GM13977 (cell line): ENCODE measurements at regions not wholly inside any gene's neighbourhood (a gene's known extent, or its start where the extent isn't known, plus 50 kb on each side); places are given as distances from the start of the nearest gene placed in this dataset.
A peak's percentile ranks its signal among the peaks of the same experiment; 100 is the strongest.

Experiments used
- DNase-seq: peaks from one replicate; pipeline ENCODE4 v3.0.0; 2012; ENCODE audit warnings: low spot score
- in situ Hi-C: fragments of 300-500 bp; cut with MboI; formaldehyde crosslinking; loops from one replicate; pipeline ENCODE4 v1.12.0; 2022; ENCODE audit warnings: low sequenced_read_pairs, low pct_unique_long_range_greater_than_20kb, mixed read lengths, inconsistent platforms; ENCODE audit not compliant: unreplicated experiment
- TF ChIP-seq, protein P1 (sequence below): IDR thresholded peaks from 2 replicates; pipeline ENCODE4 v1.5.1; 2012; ENCODE audit warnings: mild to moderate bottlenecking, control low read depth; ENCODE audit not compliant: insufficient read depth; ENCODE audit errors: extremely low read depth, missing control alignments

DNA sequence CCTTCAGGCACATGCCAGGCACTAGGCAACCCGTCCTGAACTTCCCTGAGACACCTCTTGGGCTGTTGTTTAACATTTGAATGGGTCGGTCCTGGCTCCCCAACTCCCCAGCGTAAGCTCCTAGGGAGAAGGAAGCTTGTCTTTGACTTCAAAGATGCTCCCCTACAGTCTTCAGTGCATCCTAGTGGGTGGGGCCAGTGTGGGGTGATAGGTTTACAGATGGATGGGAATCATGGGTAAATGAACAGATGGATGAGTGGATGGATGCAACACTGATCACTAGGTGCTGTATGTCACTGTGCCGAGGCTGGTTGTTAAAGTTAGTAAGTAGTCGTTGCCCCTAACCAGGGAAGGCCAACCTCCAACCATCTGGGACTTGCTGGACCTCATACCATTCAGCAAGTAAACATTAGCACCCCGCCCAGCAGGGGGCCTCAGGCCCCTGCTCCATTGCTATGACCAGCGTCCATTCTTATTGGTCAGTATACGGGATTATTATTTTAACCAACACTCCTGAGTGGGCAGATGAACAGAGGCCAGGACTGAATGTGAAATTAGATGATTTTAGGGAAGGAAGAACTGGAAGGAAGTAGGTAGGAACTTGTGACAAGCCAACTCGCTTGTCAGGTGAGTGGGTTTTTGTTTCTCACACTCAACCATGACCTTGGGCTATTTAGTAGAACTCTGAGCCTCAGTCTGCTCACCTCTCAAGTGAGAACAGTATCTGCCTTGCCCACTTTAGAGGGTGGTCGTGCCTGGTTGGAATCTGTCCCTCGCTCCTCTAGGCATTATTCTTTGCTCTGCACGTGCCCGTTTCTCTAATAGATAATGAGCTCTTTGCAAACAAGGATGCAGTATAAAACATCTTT, 82.9 kb upstream of the FOXP4 start:
- DNase-seq: peak; percentile 82
- TF ChIP-seq, protein P1, sequence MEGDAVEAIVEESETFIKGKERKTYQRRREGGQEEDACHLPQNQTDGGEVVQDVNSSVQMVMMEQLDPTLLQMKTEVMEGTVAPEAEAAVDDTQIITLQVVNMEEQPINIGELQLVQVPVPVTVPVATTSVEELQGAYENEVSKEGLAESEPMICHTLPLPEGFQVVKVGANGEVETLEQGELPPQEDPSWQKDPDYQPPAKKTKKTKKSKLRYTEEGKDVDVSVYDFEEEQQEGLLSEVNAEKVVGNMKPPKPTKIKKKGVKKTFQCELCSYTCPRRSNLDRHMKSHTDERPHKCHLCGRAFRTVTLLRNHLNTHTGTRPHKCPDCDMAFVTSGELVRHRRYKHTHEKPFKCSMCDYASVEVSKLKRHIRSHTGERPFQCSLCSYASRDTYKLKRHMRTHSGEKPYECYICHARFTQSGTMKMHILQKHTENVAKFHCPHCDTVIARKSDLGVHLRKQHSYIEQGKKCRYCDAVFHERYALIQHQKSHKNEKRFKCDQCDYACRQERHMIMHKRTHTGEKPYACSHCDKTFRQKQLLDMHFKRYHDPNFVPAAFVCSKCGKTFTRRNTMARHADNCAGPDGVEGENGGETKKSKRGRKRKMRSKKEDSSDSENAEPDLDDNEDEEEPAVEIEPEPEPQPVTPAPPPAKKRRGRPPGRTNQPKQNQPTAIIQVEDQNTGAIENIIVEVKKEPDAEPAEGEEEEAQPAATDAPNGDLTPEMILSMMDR: peak; percentile 73
- in situ Hi-C loops: no loop called here

DNA sequence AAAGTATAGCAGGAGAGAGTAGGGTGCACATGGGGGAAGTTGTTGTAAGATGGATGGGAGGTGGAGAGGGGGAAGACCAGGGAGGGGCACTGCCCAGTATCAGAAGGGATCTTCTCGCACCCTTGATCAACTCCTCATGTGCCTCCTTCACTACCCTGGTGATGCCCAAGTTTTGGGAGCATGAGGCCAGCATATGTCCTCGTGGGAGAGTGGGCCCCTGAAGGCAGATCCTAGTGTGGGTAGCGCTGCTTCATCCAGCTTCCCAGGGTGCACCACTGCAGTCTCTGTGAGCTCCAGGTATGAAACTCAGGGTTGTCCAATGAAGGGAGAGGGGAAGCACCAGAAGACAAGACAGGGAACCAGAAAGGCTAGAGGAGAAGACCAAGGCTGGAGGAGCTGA, 82.2 kb upstream of the FOXP4 start:
- TF ChIP-seq, protein P1: no peak
- DNase-seq: no peak
- in situ Hi-C loops: no loop called here

DNA sequence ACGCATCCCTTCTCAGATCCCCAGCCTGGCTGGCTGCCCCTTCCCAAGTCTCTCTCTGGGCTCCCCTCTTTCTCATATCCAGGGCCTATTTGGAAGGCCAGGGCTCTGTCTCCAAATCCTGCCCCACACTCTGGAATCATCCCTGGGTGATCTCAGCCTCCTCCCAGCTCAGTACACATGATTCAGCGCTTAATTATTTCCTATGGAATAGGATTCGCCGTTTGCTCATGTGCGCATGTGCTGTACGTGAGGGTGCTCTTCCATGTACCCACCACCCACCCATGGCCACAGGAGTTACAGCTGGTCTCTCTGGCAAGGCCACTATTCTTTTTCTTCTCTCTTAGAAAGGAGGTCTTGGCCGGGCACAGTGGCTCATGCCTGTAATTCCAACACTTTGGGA, 81.7 kb upstream of the FOXP4 start:
- TF ChIP-seq, protein P1: no peak
- DNase-seq: no peak
- in situ Hi-C loops: no loop called here

DNA sequence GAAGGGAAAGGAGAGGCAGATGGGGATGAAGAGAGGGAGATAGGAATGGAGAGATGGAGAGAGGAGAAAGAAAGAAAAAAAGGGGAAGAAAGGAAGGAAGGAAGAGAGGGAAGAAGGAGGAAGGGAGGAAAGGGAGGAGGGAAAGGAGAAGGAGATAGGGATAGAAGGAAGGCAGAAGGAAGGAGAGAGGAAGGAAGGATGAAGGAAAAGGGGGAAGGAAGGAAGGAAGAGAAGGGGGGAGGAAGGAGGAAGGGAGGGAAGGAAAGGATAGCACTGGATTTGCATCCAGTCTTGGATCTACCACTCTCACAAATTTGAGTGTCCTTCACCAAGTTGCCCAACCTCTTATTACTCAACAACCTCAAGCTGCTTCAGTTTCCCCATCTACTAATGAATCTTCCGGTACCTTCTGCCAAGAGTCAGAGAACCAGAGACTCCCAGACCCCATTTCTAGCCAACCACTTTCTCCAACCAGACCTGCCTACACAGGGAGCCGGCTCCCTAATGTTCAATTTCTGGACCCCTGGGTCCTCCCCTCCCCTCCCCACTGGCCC, 79.7 kb upstream of the FOXP4 start:
- in situ Hi-C loops: no loop called here
- no peak for DNase-seq
- TF ChIP-seq, protein P1: no peak

DNA sequence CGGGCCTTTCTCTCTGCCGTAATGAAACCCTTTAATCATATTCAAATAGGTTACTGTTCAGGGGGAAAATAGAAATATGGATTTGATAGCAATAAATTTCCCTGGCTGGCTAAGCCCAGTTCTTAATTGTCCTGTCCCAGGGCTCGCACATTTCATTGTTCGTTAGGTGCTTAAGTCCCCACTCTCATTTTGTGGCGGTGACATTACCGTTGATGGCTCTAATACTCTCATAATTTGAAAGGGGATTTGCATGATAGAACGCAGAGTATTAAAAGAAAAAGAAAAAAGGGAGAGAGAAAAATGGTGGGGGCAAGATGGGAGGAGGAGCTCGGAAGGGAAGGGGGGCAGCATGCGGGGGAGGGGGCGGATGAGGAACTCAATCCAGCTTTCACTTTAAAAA, 79.1 kb upstream of the FOXP4 start:
- DNase-seq: no peak
- TF ChIP-seq, protein P1: no peak
- in situ Hi-C loops: no loop called here

DNA sequence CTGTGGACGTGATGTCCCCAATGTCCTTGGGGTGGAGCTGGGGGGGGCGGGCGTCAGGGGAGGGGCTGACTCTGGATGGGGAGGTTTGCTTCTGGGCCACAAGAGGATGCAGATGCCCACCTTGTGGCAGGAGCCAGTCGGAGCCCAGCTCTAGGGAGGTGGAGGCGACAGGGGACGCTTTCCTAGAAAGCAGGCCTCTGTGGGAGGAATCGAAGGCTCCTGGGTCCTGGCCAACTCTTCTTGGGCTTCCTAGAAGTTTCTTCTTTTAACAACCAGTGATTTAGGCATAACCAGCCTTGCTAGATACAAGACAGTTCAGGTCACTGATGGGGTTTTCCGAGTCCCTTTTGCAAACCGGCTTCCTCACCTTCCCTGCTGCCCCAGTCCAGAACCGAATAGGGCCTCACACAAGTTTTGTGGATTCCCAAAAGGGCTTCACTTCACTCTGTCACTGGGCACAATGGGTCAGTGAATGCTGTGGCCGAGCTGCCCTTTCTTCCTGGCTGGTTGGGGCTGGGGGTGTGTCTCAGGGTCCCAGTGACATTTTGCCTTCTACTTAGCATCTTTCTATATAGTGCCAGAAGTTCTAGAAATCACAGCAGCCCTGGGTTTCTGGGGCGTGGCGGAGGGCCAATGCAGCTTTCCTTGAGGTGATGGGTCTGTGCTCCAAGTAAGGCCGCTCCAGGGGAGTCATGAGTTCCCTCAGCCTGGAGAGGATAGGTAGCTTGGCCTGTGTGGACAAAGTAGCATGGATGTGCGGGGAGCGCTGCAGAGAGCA, 78.4 kb upstream of the FOXP4 start:
- TF ChIP-seq, protein P1: no peak
- in situ Hi-C loops: no loop called here
- DNase-seq: no peak
